CD4-positive, alpha-beta T cell (primary cell): ENCODE measurements at regions not wholly inside any gene's neighbourhood (a gene's known extent, or its start where the extent isn't known, plus 50 kb on each side); places are given as distances from the start of the nearest gene placed in this dataset.
A peak's percentile ranks its signal among the peaks of the same experiment; 100 is the strongest.

Experiments
- ATAC-seq: fragments of 200-7000 bp; cut with Tn5 transposase; one replicate; pipeline ENCODE4 v1.10.0; 2022; ENCODE audit warnings: mild to moderate bottlenecking; ENCODE audit not compliant: poor library complexity
- CTCF ChIA-PET: fragments of 350-600 bp; sonication (Branson Sonifier 250); formaldehyde crosslinking; loops from one replicate; lab custom pipeline; 2021; ENCODE audit warnings: antibody characterized with exemption, inconsistent platforms; lab: Charles Lee
- POLR2A ChIA-PET: fragments of 350-600 bp; sonication (Branson Sonifier 250); formaldehyde crosslinking; loops from one replicate; lab custom pipeline; 2021; ENCODE audit warnings: antibody characterized with exemption, inconsistent platforms; lab: Charles Lee
- DNase-seq, 14 experiments: peaks; one replicate each; pipeline ENCODE4 v3.0.0-alpha.2; 2013 to 2020; ENCODE audit warnings: mixed read lengths in 2 of 14
- H3K27ac ChIP-seq, 2 donors: one replicate each; pipeline versions ENCODE4 v1.5.1 to v1.7.0; 2013; ENCODE audit warnings: low read length in 2 of 2, low read depth in 1 of 2, mild to moderate bottlenecking in 1 of 2
- H3K27me3 ChIP-seq, 2 experiments: 1 replicate in 1 of 2; 2 replicates in 1 of 2; pipeline versions ENCODE4 v1.6.1 to v1.7.0; 2013; ENCODE audit warnings: low read length in 2 of 2, control low read depth in 1 of 2, mild to moderate bottlenecking in 1 of 2, moderate library complexity in 1 of 2; ENCODE audit not compliant: insufficient read depth in 2 of 2, control insufficient read depth in 1 of 2
- H3K36me3 ChIP-seq: one replicate; pipeline ENCODE4 v1.6.1; 2013; ENCODE audit warnings: low read length, control low read depth; ENCODE audit not compliant: insufficient read depth
- H3K4me1 ChIP-seq: one replicate; pipeline ENCODE4 v1.6.1; 2013; ENCODE audit warnings: low read length, control low read depth; ENCODE audit not compliant: insufficient read depth
- H3K4me3 ChIP-seq: one replicate; pipeline ENCODE4 v1.5.1; 2013; ENCODE audit warnings: mild to moderate bottlenecking, low read length, moderate library complexity
- H3K9me3 ChIP-seq, 2 experiments: 1 replicate in 1 of 2; 2 replicates in 1 of 2; pipeline versions ENCODE4 v1.6.1 to v1.7.0; 2013; ENCODE audit warnings: low read length in 2 of 2, mild to moderate bottlenecking in 2 of 2, control low read depth in 1 of 2, moderate library complexity in 1 of 2; ENCODE audit not compliant: control insufficient read depth in 1 of 2, insufficient read depth in 1 of 2
- H3K27ac Mint-ChIP-seq: one replicate; pipeline ENCODE4 v1.8.0; 2020; ENCODE audit warnings: mixed read lengths
- H3K27me3 Mint-ChIP-seq: one replicate; pipeline ENCODE4 v1.8.0; 2021; ENCODE audit warnings: mixed read lengths
- H3K36me3 Mint-ChIP-seq: one replicate; pipeline ENCODE4 v1.8.0; 2021; ENCODE audit warnings: low read depth, mixed read lengths
- H3K4me1 Mint-ChIP-seq: one replicate; pipeline ENCODE4 v1.8.0; 2021; ENCODE audit warnings: low read depth, mixed read lengths
- H3K4me3 Mint-ChIP-seq: one replicate; pipeline ENCODE4 v1.8.0; 2020; ENCODE audit warnings: mild to moderate bottlenecking, mixed read lengths
- H3K9me3 Mint-ChIP-seq: one replicate; pipeline ENCODE4 v1.8.0; 2020; ENCODE audit warnings: mixed read lengths
- intact Hi-C, 2 experiments: fragments of 100-400 bp; cut with DNase I in 1 of 2; cut with micrococcal nuclease in 1 of 2; formaldehyde crosslinking; loops; one replicate each; pipeline versions ENCODE4 v1.15.1 to v1.9.0; 2023 to 2025; cut with DNase I, micrococcal nuclease
- TF ChIP-seq, protein P1 (sequence below): fragments of 200-600 bp; IDR thresholded peaks from one replicate; pipeline ENCODE4 v1.8.0; 2022; ENCODE audit warnings: antibody characterized with exemption, mild to moderate bottlenecking

DNA sequence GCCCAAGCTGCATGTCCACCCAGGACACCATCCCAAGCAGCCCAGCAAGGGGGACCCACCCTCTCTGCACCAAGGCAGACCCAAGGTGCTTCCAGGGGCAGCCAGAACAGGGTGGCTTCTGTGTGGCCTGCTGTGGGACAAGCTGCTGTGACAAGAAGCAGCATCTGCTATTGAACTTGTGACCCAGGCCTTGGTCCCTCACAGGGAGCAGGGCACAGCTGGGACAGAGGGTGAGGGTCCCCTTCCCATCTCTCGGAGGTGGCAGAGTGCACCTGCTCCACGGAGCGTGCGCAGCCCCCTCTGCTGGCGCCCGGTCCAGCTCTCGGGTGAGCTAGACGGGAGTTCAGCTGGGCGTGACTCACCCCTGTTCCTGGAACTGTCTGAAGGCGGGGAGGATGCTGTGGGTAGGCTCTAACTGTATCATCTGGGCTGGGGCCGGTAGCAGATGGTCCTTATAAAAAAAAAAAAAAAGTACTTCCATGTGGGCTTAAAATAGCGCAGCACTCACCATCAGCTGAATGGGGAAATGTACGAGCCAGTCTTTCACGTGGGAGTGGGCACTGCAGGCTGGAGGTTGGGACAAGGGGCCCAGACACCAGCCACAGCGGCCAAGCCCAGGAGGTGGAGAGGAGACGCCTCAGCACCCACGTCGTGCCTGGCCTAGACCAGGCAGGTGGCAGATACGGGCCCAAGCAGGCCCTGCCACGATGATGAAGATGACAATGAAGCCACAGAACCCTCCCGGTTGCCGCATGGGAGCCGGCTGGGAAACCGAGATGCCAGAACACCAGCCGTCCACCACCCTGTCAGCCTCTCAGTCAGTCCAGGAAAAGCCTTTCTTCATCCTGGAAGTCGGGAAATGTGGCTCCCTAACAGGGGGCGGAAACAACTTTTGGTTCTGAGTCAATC is 136.8 kb upstream of the ID2 start:
- H3K9me3 Mint-ChIP-seq = no peaks in the 10 kb centered on the region
- Histone ChIP-seq H3K4me3 (no peak overlapping the region), H3K36me3 (no peaks in the 10 kb centered on the region), H3K27ac (peak overlapping the region in 1 of 2 donors; percentile 59), H3K4me1 (peaks cover 71% of the 10 kb centered on the region), H3K9me3 (no peaks in the 10 kb centered on the region), H3K27me3 (no peaks in the 10 kb centered on the region)
- peak overlapping the region; percentile 35 for H3K4me3 Mint-ChIP-seq
- ChIA-PET POLR2A (interaction anchor here (1.0 to 3.2 kb wide), 5 partner anchors 23 to 137 kb away, joined by 3 to 25 read pairs (median 6); partner anchors contain the start of gene ID2), CTCF (interaction anchor here (0.7 to 2.0 kb wide), 9 partner anchors 9 to 206 kb away, joined by 3 to 12 read pairs (median 4); no protein-coding TSS in a partner anchor)
- ATAC-seq (peak; percentile 87), DNase-seq (peak; percentile 40 to 92 (median 72))
- TF ChIP-seq, protein P1, sequence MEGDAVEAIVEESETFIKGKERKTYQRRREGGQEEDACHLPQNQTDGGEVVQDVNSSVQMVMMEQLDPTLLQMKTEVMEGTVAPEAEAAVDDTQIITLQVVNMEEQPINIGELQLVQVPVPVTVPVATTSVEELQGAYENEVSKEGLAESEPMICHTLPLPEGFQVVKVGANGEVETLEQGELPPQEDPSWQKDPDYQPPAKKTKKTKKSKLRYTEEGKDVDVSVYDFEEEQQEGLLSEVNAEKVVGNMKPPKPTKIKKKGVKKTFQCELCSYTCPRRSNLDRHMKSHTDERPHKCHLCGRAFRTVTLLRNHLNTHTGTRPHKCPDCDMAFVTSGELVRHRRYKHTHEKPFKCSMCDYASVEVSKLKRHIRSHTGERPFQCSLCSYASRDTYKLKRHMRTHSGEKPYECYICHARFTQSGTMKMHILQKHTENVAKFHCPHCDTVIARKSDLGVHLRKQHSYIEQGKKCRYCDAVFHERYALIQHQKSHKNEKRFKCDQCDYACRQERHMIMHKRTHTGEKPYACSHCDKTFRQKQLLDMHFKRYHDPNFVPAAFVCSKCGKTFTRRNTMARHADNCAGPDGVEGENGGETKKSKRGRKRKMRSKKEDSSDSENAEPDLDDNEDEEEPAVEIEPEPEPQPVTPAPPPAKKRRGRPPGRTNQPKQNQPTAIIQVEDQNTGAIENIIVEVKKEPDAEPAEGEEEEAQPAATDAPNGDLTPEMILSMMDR = peak; percentile 41
- peaks cover 48% of the 10 kb centered on the region for H3K4me1 Mint-ChIP-seq
- H3K27ac Mint-ChIP-seq = peak overlapping the region; percentile 66
- no peaks in the 10 kb centered on the region for H3K36me3 Mint-ChIP-seq
- H3K27me3 Mint-ChIP-seq = no peaks in the 10 kb centered on the region
- intact Hi-C loops = loop anchor here in 1 of 2 experiments (5.0 to 10.0 kb wide), 2 partner anchors 90 to 137 kb away; partner anchors contain the start of gene ID2

DNA sequence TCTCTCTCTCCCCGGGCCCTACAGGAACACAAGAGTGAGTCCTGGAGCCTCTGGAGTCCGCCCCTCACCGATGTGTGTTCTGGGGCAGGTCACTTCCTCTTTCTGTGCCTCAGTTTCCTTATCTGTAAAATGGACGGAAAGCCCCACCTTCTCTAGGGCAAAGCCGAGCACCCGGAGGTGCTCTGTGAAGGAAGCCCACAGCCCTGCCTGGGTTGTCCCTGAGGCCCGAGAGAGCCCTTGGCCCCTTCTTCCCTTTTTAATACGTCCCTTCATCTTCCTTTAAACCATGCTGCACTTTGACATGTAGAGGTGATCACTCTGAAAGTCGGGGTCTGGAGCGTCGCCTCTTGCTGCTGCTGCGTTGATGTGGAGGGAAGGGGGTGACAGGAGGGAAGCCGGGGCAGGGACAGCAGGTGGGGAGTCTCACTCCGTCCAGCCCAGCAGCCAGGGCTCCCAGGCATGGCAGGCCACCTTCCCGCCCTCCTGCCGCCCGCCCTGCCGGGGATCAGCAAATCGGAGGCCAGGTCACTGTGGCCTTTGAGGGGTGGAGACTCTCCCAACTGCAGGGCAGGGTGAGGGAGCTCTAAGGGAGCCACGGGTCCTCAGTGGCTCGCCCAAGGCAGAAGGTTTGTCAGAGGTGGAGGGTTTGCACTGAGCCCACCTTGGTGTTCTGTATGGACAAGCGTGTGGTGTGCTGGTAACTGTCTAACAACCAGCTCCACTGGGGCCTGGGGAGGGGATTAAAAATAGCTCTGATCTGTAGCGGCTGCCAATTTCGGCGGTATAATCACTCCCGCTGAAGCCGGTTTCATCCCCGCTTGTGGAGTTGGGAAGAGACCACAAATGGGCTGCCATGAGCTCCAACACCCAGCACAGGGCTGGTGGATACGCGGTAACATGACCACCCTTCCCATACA is 135.9 kb upstream of the ID2 start:
- no peaks in the 10 kb centered on the region for H3K36me3 Mint-ChIP-seq
- no peaks in the 10 kb centered on the region for H3K27me3 Mint-ChIP-seq
- H3K27ac Mint-ChIP-seq = no peak overlapping the region
- ATAC-seq (no peak), DNase-seq (no peak)
- no peaks in the 10 kb centered on the region for H3K27me3 ChIP-seq
- no peaks in the 10 kb centered on the region for H3K9me3 ChIP-seq
- POLR2A ChIA-PET = interaction anchor here (1.1 to 2.1 kb wide), 2 partner anchors 14 to 68 kb away, joined by 3 to 6 read pairs; no protein-coding TSS in a partner anchor
- CTCF ChIA-PET = no interaction called here
- intact Hi-C loops = loop anchor here in 1 of 2 experiments (10.0 kb wide), 1 partner anchor 91 kb away; no protein-coding TSS in a partner anchor
- H3K9me3 Mint-ChIP-seq = no peaks in the 10 kb centered on the region
- H3K27ac ChIP-seq = no peak overlapping the region
- no peaks in the 10 kb centered on the region for H3K36me3 ChIP-seq
- peaks cover 44% of the 10 kb centered on the region for H3K4me1 Mint-ChIP-seq
- peaks cover 62% of the 10 kb centered on the region for H3K4me1 ChIP-seq
- H3K4me3 Mint-ChIP-seq = no peak overlapping the region
- H3K4me3 ChIP-seq = no peak overlapping the region
- TF ChIP-seq, protein P1 = no peak
